ENCODE measurements at regions not wholly inside any gene's neighbourhood (a gene's known extent, or its start where the extent isn't known, plus 50 kb on each side); places are given as distances from the start of the nearest gene placed in this dataset.
A peak's percentile ranks its signal among the peaks of the same experiment; 100 is the strongest.

- no peak overlapping the region for H3K4me3 ChIP-seq
- intact Hi-C loops (cut with DNase I) = no loop called here
- no peaks in the 10 kb centered on the region for H3K4me1 ChIP-seq (ENCODE audit: insufficient read depth)
- no peaks in the 10 kb centered on the region for H3K9me3 ChIP-seq
- H3K27me3 ChIP-seq = peaks cover 3% of the 10 kb centered on the region
- no peak overlapping the region for H3K27ac ChIP-seq
- TF ChIP-seq CTCF (IDR thresholded peaks at IDR 0.05) (no peak), EP300 (IDR thresholded peaks at IDR 0.05) (no peak), POLR2A (IDR thresholded peaks at IDR 0.05) (no peak)
- 60 to 72% (median 62%) methylated on average over 2 of the region's 2 CpGs for WGBS, 3 donors
- H3K36me3 ChIP-seq = no peaks in the 10 kb centered on the region
- no peak for DNase-seq
Measured at GRCh38 chr5:92653730-92654461, 927.1 kb downstream of the NR2F1-AS1 start.

- H3K27me3 ChIP-seq = peaks cover 3% of the 10 kb centered on the region
- DNase-seq = no peak
- WGBS, 3 donors = 87 to 100% (median 92%) methylated on average over 1 of the region's 1 CpG
- H3K4me3 ChIP-seq = no peak overlapping the region
- H3K9me3 ChIP-seq = no peaks in the 10 kb centered on the region
- no peaks in the 10 kb centered on the region for H3K4me1 ChIP-seq (ENCODE audit: insufficient read depth)
- no peaks in the 10 kb centered on the region for H3K36me3 ChIP-seq
- no peak overlapping the region for H3K27ac ChIP-seq
- intact Hi-C loops (cut with DNase I) = no loop called here
- TF ChIP-seq POLR2A (IDR thresholded peaks at IDR 0.05) (no peak), EP300 (IDR thresholded peaks at IDR 0.05) (no peak), CTCF (IDR thresholded peaks at IDR 0.05) (no peak)
Measured at GRCh38 chr5:92652756-92653155, 928.3 kb downstream of the NR2F1-AS1 start.

- intact Hi-C loops (cut with DNase I) = no loop called here
- no peaks in the 10 kb centered on the region for H3K4me1 ChIP-seq (ENCODE audit: insufficient read depth)
- H3K36me3 ChIP-seq = no peaks in the 10 kb centered on the region
- no peak overlapping the region for H3K4me3 ChIP-seq
- no peak overlapping the region for H3K27ac ChIP-seq
- no peak for TF ChIP-seq POLR2A (IDR thresholded peaks at IDR 0.05)
- TF ChIP-seq CTCF (IDR thresholded peaks at IDR 0.05) = no peak
- no peak for TF ChIP-seq EP300 (IDR thresholded peaks at IDR 0.05)
- H3K9me3 ChIP-seq = no peaks in the 10 kb centered on the region
- H3K27me3 ChIP-seq = no peaks in the 10 kb centered on the region
- 70 to 74% (median 72%) methylated on average over 4 of the region's 4 CpGs for WGBS, 3 donors
- DNase-seq = no peak
Measured at GRCh38 chr5:92644266-92644886, 936.6 kb downstream of the NR2F1-AS1 start.

GRCh38 chr5:92641031-92641962 is 939.7 kb downstream of the NR2F1-AS1 start:
- Histone ChIP-seq H3K9me3 (no peaks in the 10 kb centered on the region), H3K36me3 (no peaks in the 10 kb centered on the region), H3K4me3 (no peak overlapping the region), H3K4me1 (ENCODE audit: insufficient read depth) (no peaks in the 10 kb centered on the region), H3K27ac (no peak overlapping the region), H3K27me3 (no peaks in the 10 kb centered on the region)
- 1 to 2% (median 2%) methylated on average over 10 of the region's 10 CpGs for WGBS, 3 donors
- TF ChIP-seq CTCF (IDR thresholded peaks at IDR 0.05) (no peak), POLR2A (IDR thresholded peaks at IDR 0.05) (no peak), EP300 (IDR thresholded peaks at IDR 0.05) (no peak)
- intact Hi-C loops (cut with DNase I) = no loop called here
- DNase-seq = peak in 3 of 5 donors; percentile 8 to 14 (median 14)
